GM23338 (cell line): ENCODE measurements at regions not wholly inside any gene's neighbourhood (a gene's known extent, or its start where the extent isn't known, plus 50 kb on each side); places are given as distances from the start of the nearest gene placed in this dataset.

Source experiments
- CTCF ChIP-seq, 2 experiments: fragments of 200-600 bp in 1 of 2; sonication (generic) in 1 of 2; conservative IDR thresholded peaks; 2 replicates each; pipeline versions ENCODE4 v1.5.1 to v1.6.1; 2016 to 2017; ENCODE audit warnings: antibody characterized with exemption in 2 of 2, low read depth in 2 of 2, mild to moderate bottlenecking in 2 of 2, moderate library complexity in 1 of 2
- ETS1 ChIP-seq: IDR thresholded peaks from 2 replicates; pipeline ENCODE4 v1.6.1; 2016; ENCODE audit warnings: antibody characterized with exemption
- EZH2 ChIP-seq: fragments of 200-600 bp; sonication (generic); IDR thresholded peaks from one replicate; pipeline ENCODE4 v1.8.0; 2017; ENCODE audit warnings: antibody characterized with exemption, mild to moderate bottlenecking, low read depth; ENCODE audit not compliant: unreplicated experiment
- EZH2phosphoT487 ChIP-seq: fragments of 200-600 bp; sonication (generic); IDR thresholded peaks from one replicate; pipeline ENCODE4 v1.8.1; 2018; ENCODE audit warnings: antibody characterized with exemption; ENCODE audit not compliant: unreplicated experiment
- POLR2AphosphoS5 ChIP-seq: IDR thresholded peaks from 2 replicates; pipeline ENCODE4 v1.6.1; 2016; ENCODE audit warnings: antibody characterized with exemption, low read depth
- REST ChIP-seq: IDR thresholded peaks from one replicate; pipeline ENCODE4 v1.6.1; 2018; ENCODE audit warnings: antibody characterized with exemption; ENCODE audit not compliant: unreplicated experiment

GRCh38 chrX:131634900-131635299 lies 91.0 kb downstream of the OR13H1 start:
- TF ChIP-seq CTCF (conservative IDR thresholded peaks at IDR 0.05; ENCODE audit: low read depth in 2 of 2) (no peak), EZH2 (no peak), POLR2AphosphoS5 (no peak), REST (no peak), EZH2phosphoT487 (no peak), ETS1 (no peak)
